DMS53 treated with DMSO at 0.1 percent for 48 hours (cell line): ENCODE measurements at regions not wholly inside any gene's neighbourhood (a gene's known extent, or its start where the extent isn't known, plus 50 kb on each side); places are given as distances from the start of the nearest gene placed in this dataset.

Source experiments
- DNase-seq: peaks from one replicate; lab custom pipeline; 2025; ENCODE audit not compliant: unreplicated experiment; lab: John Stamatoyannopoulos, UW

GRCh38 chr2:236743039-236743920 lies 173.7 kb downstream of the ACKR3 start:
- DNase-seq = no peak

- DNase-seq = no peak
Measured at GRCh38 chr2:236743921-236744280, 174.3 kb downstream of the ACKR3 start.

- no peak for DNase-seq
Measured at GRCh38 chr2:236744281-236744705, 174.7 kb downstream of the ACKR3 start.

- no peak for DNase-seq
Measured at GRCh38 chr2:236744716-236745115, 175.1 kb downstream of the ACKR3 start.

- DNase-seq = no peak
Measured at GRCh38 chr2:236745420-236746210, 176.0 kb downstream of the ACKR3 start.

GRCh38 chr2:236746833-236747232 lies 177.2 kb downstream of the ACKR3 start:
- DNase-seq = no peak

- no peak for DNase-seq
Measured at GRCh38 chr2:236747426-236747825, 177.8 kb downstream of the ACKR3 start.

- no peak for DNase-seq
Measured at GRCh38 chr2:236747925-236748324, 178.3 kb downstream of the ACKR3 start.

- DNase-seq = no peak
Measured at GRCh38 chr2:236748385-236748784, 178.8 kb downstream of the ACKR3 start.

- DNase-seq = no peak
Measured at GRCh38 chr2:236748801-236749200, 179.2 kb downstream of the ACKR3 start.

GRCh38 chr2:236749346-236749745 lies 179.7 kb downstream of the ACKR3 start:
- DNase-seq = no peak

- DNase-seq = no peak
Measured at GRCh38 chr2:236752096-236752495, 182.5 kb downstream of the ACKR3 start.

GRCh38 chr2:236753606-236754270 lies 184.1 kb downstream of the ACKR3 start:
- peak; percentile 80 for DNase-seq

- peak; percentile 92 for DNase-seq
Measured at GRCh38 chr2:236754271-236754944, 184.8 kb downstream of the ACKR3 start.

- no peak for DNase-seq
Measured at GRCh38 chr2:236755278-236755840, 185.7 kb downstream of the ACKR3 start.

GRCh38 chr2:236758406-236758805 lies 188.8 kb downstream of the ACKR3 start:
- DNase-seq = no peak

- DNase-seq = no peak
Measured at GRCh38 chr2:236760246-236760645, 190.6 kb downstream of the ACKR3 start.

GRCh38 chr2:236761358-236761757 lies 191.7 kb downstream of the ACKR3 start:
- no peak for DNase-seq

- no peak for DNase-seq
Measured at GRCh38 chr2:236762628-236763027, 193.0 kb downstream of the ACKR3 start.

- DNase-seq = no peak
Measured at GRCh38 chr2:236763857-236764256, 194.2 kb downstream of the ACKR3 start.

GRCh38 chr2:236764716-236765115 lies 195.1 kb downstream of the ACKR3 start:
- no peak for DNase-seq
